NB4 (cell line): ENCODE measurements at regions not wholly inside any gene's neighbourhood (a gene's known extent, or its start where the extent isn't known, plus 50 kb on each side); places are given as distances from the start of the nearest gene placed in this dataset.

Experiments used
- MAX ChIP-seq: IDR thresholded peaks from 2 replicates; pipeline ENCODE4 v1.6.1; 2011; ENCODE audit warnings: low read depth, low read length
- MYC ChIP-seq: IDR thresholded peaks from 2 replicates; pipeline ENCODE4 v1.6.1; 2011; ENCODE audit warnings: low read depth, low read length
- POLR2A ChIP-seq: IDR thresholded peaks from 2 replicates; pipeline ENCODE4 v1.6.1; 2011; ENCODE audit warnings: mild to moderate bottlenecking; ENCODE audit not compliant: insufficient read length; ENCODE audit errors: extremely low read depth
- TF ChIP-seq, protein P1 (sequence below): IDR thresholded peaks from one replicate; pipeline ENCODE4 v1.5.1; 2012; ENCODE audit warnings: low read depth, low read length

GRCh38 chr4:8689741-8690140 lies 97.2 kb downstream of the CPZ start:
- TF ChIP-seq, protein P1, sequence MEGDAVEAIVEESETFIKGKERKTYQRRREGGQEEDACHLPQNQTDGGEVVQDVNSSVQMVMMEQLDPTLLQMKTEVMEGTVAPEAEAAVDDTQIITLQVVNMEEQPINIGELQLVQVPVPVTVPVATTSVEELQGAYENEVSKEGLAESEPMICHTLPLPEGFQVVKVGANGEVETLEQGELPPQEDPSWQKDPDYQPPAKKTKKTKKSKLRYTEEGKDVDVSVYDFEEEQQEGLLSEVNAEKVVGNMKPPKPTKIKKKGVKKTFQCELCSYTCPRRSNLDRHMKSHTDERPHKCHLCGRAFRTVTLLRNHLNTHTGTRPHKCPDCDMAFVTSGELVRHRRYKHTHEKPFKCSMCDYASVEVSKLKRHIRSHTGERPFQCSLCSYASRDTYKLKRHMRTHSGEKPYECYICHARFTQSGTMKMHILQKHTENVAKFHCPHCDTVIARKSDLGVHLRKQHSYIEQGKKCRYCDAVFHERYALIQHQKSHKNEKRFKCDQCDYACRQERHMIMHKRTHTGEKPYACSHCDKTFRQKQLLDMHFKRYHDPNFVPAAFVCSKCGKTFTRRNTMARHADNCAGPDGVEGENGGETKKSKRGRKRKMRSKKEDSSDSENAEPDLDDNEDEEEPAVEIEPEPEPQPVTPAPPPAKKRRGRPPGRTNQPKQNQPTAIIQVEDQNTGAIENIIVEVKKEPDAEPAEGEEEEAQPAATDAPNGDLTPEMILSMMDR: no peak
- TF ChIP-seq POLR2A: no peak
- no peak for TF ChIP-seq MYC
- no peak for TF ChIP-seq MAX
